ENCODE measurements at regions not wholly inside any gene's neighbourhood (a gene's known extent, or its start where the extent isn't known, plus 50 kb on each side); places are given as distances from the start of the nearest gene placed in this dataset.

- no peak for DNase-seq
These were observed 404.6 kb upstream of the F9 start for GRCh38 chrX:139125916-139126315.

GRCh38 chrX:139121616-139122286 is 408.8 kb upstream of the F9 start:
- DNase-seq: no peak

GRCh38 chrX:139120760-139121159 is 409.2 kb upstream of the FGF13 start:
- DNase-seq: no peak

- no peak for DNase-seq
These were observed 402.2 kb upstream of the FGF13 start for GRCh38 chrX:139113708-139114107.

- DNase-seq: no peak
These were observed 400.9 kb upstream of the FGF13 start for GRCh38 chrX:139112432-139112831.

GRCh38 chrX:139106069-139106468 is 394.6 kb upstream of the FGF13 start:
- no peak for DNase-seq

- no peak for DNase-seq
These were observed 383.4 kb upstream of the FGF13 start for GRCh38 chrX:139094671-139095592.

- no peak for DNase-seq
These were observed 381.7 kb upstream of the FGF13 start for GRCh38 chrX:139093201-139093600.

GRCh38 chrX:139091878-139092277 is 380.4 kb upstream of the FGF13 start:
- DNase-seq: no peak

GRCh38 chrX:139091066-139091465 is 379.5 kb upstream of the FGF13 start:
- DNase-seq: no peak

GRCh38 chrX:139086246-139086645 is 374.7 kb upstream of the FGF13 start:
- no peak for DNase-seq

GRCh38 chrX:139085404-139085803 is 373.9 kb upstream of the FGF13 start:
- no peak for DNase-seq

- DNase-seq: no peak
These were observed 371.7 kb upstream of the FGF13 start for GRCh38 chrX:139083191-139083590.

GRCh38 chrX:139081965-139082364 is 370.4 kb upstream of the FGF13 start:
- no peak for DNase-seq

- no peak for DNase-seq
These were observed 368.3 kb upstream of the FGF13 start for GRCh38 chrX:139079789-139080188.

- no peak for DNase-seq
These were observed 367.3 kb upstream of the FGF13 start for GRCh38 chrX:139078761-139079280.

GRCh38 chrX:139078342-139078741 is 366.8 kb upstream of the FGF13 start:
- DNase-seq: no peak

- no peak for DNase-seq
These were observed 366.0 kb upstream of the FGF13 start for GRCh38 chrX:139077281-139078250.

GRCh38 chrX:139063364-139063763 is 351.8 kb upstream of the FGF13 start:
- no peak for DNase-seq

- DNase-seq: no peak
These were observed 347.4 kb upstream of the FGF13 start for GRCh38 chrX:139058831-139059495.

- DNase-seq: no peak
These were observed 340.9 kb upstream of the FGF13 start for GRCh38 chrX:139052461-139052860.
